A673 (cell line): ENCODE measurements at regions not wholly inside any gene's neighbourhood (a gene's known extent, or its start where the extent isn't known, plus 50 kb on each side); places are given as distances from the start of the nearest gene placed in this dataset.

Source experiments
- BruUV-seq: library from RNA; stranded (reverse); fragments of 400-500 nt; replicated peaks from 2 replicates; lab custom pipeline; 2021; lab: Mats Ljungman, UMichigan
- CTCF ChIA-PET: fragments of 300-600 bp; sonication (Branson Sonifier 250); formaldehyde crosslinking; loops from one replicate; lab custom pipeline; 2022; ENCODE audit warnings: antibody characterized with exemption; lab: Charles Lee
- POLR2A ChIA-PET: fragments of 300-600 bp; sonication (Branson Sonifier 250); formaldehyde crosslinking; loops from one replicate; lab custom pipeline; 2022; ENCODE audit warnings: antibody characterized with exemption; ENCODE audit not compliant: low non-redundant PET; lab: Charles Lee
- DNase-seq: peaks from one replicate; pipeline ENCODE4 v3.0.0-alpha.2; 2015; ENCODE audit warnings: low spot score
- H3K27ac ChIP-seq: fragments of 200-600 bp; sonication (generic); 2 replicates; pipeline ENCODE4 v1.5.1; 2016; ENCODE audit warnings: mixed run types, low read depth, mild to moderate bottlenecking, mixed read lengths, antibody characterized with exemption, low read length; ENCODE audit not compliant: poor library complexity, severe bottlenecking
- H3K27me3 ChIP-seq: fragments of 200-600 bp; sonication (generic); replicated peaks from 2 replicates; pipeline ENCODE4 v1.6.1; 2017; ENCODE audit warnings: mixed run types, low read depth, mild to moderate bottlenecking, mixed read lengths, antibody characterized with exemption, low read length; ENCODE audit not compliant: insufficient read depth, poor library complexity
- H3K36me3 ChIP-seq: fragments of 200-600 bp; sonication (generic); 2 replicates; pipeline ENCODE4 v1.6.1; 2016; ENCODE audit warnings: mixed run types, mild to moderate bottlenecking, mixed read lengths, antibody characterized with exemption, low read length; ENCODE audit not compliant: insufficient read depth, poor library complexity, severe bottlenecking
- H3K4me1 ChIP-seq: fragments of 200-600 bp; sonication (generic); 2 replicates; pipeline ENCODE4 v1.6.1; 2017; ENCODE audit warnings: mixed run types, mild to moderate bottlenecking, mixed read lengths, antibody characterized with exemption, low read length; ENCODE audit not compliant: insufficient read depth, poor library complexity, severe bottlenecking
- H3K4me3 ChIP-seq: fragments of 200-600 bp; sonication (generic); 2 replicates; pipeline ENCODE4 v1.5.1; 2016; ENCODE audit warnings: low read depth, mixed run types, mild to moderate bottlenecking, mixed read lengths, low read length; ENCODE audit not compliant: poor library complexity, severe bottlenecking
- H3K9me3 ChIP-seq: fragments of 200-600 bp; sonication (generic); 2 replicates; pipeline ENCODE4 v1.6.1; 2016; ENCODE audit warnings: mixed run types, low read depth, mild to moderate bottlenecking, mixed read lengths, antibody characterized with exemption, low read length; ENCODE audit not compliant: poor library complexity, severe bottlenecking
- EZH2 ChIP-seq: fragments of 200-600 bp; sonication (generic); IDR thresholded peaks from 2 replicates; pipeline ENCODE4 v1.6.1; 2017; ENCODE audit warnings: borderline replicate concordance, low read depth, mild to moderate bottlenecking, mixed read lengths, antibody characterized with exemption, low read length; ENCODE audit not compliant: poor library complexity, severe bottlenecking
- intact Hi-C: fragments of 100-400 bp; cut with micrococcal nuclease; formaldehyde crosslinking; loops from one replicate; pipeline ENCODE4 v1.10.0; 2022; ENCODE audit not compliant: unreplicated experiment
- TF ChIP-seq, protein P1 (sequence below): fragments of 300-800, 200-600 bp; sonication (generic); conservative IDR thresholded peaks from 2 replicates; pipeline ENCODE4 v1.5.1; 2017; ENCODE audit warnings: low read depth, mild to moderate bottlenecking, antibody characterized with exemption, low read length, moderate library complexity, mixed read lengths

- intact Hi-C loops, result no loop called here
- no peak for DNase-seq
- no TSS peak for BruUV-seq
- H3K27ac ChIP-seq, result no peak overlapping the region
- no peaks in the 10 kb centered on the region for H3K4me1 ChIP-seq
- H3K36me3 ChIP-seq, result no peaks in the 10 kb centered on the region
- no peak overlapping the region for H3K4me3 ChIP-seq
- CTCF ChIA-PET, result no interaction called here
- no peak for TF ChIP-seq EZH2
- TF ChIP-seq, protein P1, sequence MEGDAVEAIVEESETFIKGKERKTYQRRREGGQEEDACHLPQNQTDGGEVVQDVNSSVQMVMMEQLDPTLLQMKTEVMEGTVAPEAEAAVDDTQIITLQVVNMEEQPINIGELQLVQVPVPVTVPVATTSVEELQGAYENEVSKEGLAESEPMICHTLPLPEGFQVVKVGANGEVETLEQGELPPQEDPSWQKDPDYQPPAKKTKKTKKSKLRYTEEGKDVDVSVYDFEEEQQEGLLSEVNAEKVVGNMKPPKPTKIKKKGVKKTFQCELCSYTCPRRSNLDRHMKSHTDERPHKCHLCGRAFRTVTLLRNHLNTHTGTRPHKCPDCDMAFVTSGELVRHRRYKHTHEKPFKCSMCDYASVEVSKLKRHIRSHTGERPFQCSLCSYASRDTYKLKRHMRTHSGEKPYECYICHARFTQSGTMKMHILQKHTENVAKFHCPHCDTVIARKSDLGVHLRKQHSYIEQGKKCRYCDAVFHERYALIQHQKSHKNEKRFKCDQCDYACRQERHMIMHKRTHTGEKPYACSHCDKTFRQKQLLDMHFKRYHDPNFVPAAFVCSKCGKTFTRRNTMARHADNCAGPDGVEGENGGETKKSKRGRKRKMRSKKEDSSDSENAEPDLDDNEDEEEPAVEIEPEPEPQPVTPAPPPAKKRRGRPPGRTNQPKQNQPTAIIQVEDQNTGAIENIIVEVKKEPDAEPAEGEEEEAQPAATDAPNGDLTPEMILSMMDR, result no peak
- no peaks in the 10 kb centered on the region for H3K9me3 ChIP-seq
- POLR2A ChIA-PET, result no interaction called here
- no peaks in the 10 kb centered on the region for H3K27me3 ChIP-seq
Observed at GRCh38 chr1:185404291-185404690, 87.2 kb upstream of the IVNS1ABP start.

DNA sequence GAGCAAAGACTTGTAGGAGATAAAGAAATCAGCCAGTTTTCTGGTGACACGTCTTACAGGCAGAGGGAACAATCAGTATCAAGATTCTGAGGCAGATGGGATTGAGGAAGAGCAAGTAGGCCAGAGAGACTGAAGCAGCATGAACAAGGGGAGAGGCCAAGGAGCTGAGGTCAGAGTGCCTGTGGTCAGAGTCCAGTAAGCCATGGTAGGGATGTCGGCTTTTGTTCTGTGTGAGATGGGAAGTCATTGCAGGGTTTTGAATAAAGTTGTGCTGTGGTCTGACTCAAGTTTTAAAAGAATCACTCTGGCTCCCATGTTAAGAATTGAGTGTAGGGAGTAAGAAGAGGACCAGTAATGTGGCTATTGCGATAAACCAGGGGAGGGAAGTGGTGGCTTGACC, 85.9 kb upstream of the IVNS1ABP start:
- no peak for TF ChIP-seq EZH2
- TF ChIP-seq, protein P1, result no peak
- BruUV-seq, result no TSS peak
- Histone ChIP-seq H3K27me3 (no peaks in the 10 kb centered on the region), H3K27ac (no peak overlapping the region), H3K4me1 (no peaks in the 10 kb centered on the region), H3K9me3 (no peaks in the 10 kb centered on the region), H3K36me3 (no peaks in the 10 kb centered on the region), H3K4me3 (no peak overlapping the region)
- intact Hi-C loops, result no loop called here
- POLR2A ChIA-PET, result no interaction called here
- no peak for DNase-seq
- CTCF ChIA-PET, result no interaction called here

DNA sequence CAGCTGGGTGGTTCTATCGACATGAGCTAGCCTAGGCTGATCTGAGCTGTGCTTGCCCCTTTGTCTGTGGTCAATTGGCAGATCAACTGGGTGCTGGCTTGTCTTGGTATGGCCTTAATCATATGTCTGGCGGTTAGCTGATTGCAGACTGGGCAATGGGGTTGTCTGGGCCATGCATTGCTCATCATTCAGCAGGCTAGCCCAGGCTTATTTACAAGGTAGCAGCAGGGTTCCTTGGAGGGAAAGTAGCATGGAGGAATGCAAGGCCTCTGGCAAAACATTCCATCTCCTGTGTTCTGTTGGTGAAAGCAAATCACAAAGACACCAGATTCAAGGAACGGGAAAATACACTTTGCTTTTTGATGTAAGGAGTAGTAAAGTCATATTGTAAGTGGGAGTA, 84.0 kb upstream of the IVNS1ABP start:
- POLR2A ChIA-PET, result no interaction called here
- H3K27ac ChIP-seq, result no peak overlapping the region
- H3K4me1 ChIP-seq, result no peaks in the 10 kb centered on the region
- intact Hi-C loops, result no loop called here
- H3K27me3 ChIP-seq, result no peaks in the 10 kb centered on the region
- peak; percentile 14 for DNase-seq
- no peak overlapping the region for H3K4me3 ChIP-seq
- H3K9me3 ChIP-seq, result no peaks in the 10 kb centered on the region
- TF ChIP-seq EZH2, result no peak
- TF ChIP-seq, protein P1, result no peak
- BruUV-seq, result no TSS peak
- no peaks in the 10 kb centered on the region for H3K36me3 ChIP-seq
- CTCF ChIA-PET, result no interaction called here
